ENCODE measurements at regions not wholly inside any gene's neighbourhood (a gene's known extent, or its start where the extent isn't known, plus 50 kb on each side); places are given as distances from the start of the nearest gene placed in this dataset.

GRCh38 chr10:49463605-49464004 is 67.7 kb upstream of the DRGX start:
- no peak overlapping the region for H3K27ac ChIP-seq

GRCh38 chr10:49458869-49459268 is 63.0 kb upstream of the DRGX start:
- Histone ChIP-seq H3K4me3 (no peak overlapping the region), H3K27ac (no peak overlapping the region)

More at GRCh38 chr10:49463605-49464004, 67.7 kb upstream of the DRGX start:
- H3K4me3 ChIP-seq, result no peak overlapping the region

- Histone ChIP-seq H3K4me3 (no peak overlapping the region), H3K27ac (no peak overlapping the region)
Measured at GRCh38 chr10:49457686-49458085, 61.8 kb upstream of the DRGX start.

GRCh38 chr10:49448924-49449323 is 53.0 kb upstream of the DRGX start:
- no peak overlapping the region for H3K4me3 ChIP-seq
- H3K27ac ChIP-seq, result no peak overlapping the region

- no peak overlapping the region for H3K4me3 ChIP-seq
- peak overlapping the region in 1 of 21 experiments; percentile 36 for H3K27ac ChIP-seq
Measured at GRCh38 chr10:49446031-49446430, 50.1 kb upstream of the DRGX start.
